GM21515 (cell line): ENCODE measurements at regions not wholly inside any gene's neighbourhood (a gene's known extent, or its start where the extent isn't known, plus 50 kb on each side); places are given as distances from the start of the nearest gene placed in this dataset.
"Not testable (repeated sequence)": the region's sequence is repeated elsewhere in the genome, so short reads cannot be mapped to it uniquely, and the experiment has no call there.

Source experiments
- ATAC-seq: cut with Tn5 transposase; IDR thresholded peaks from one replicate; pipeline ENCODE4 v1.9.1; 2021; ENCODE audit not compliant: unreplicated experiment

- no peak for ATAC-seq
Observed at GRCh38 chr11:92035488-92035887, 189.1 kb upstream of the FAT3 start.

- ATAC-seq, result not testable (repeated sequence)
Observed at GRCh38 chr11:92027136-92027535, 197.5 kb upstream of the FAT3 start.

GRCh38 chr11:92026664-92027063 is 198.0 kb upstream of the FAT3 start:
- no peak for ATAC-seq

- ATAC-seq, result no peak
Observed at GRCh38 chr11:92024788-92025187, 199.8 kb upstream of the FAT3 start.

GRCh38 chr11:92022499-92022898 is 202.1 kb upstream of the FAT3 start:
- ATAC-seq, result no peak

GRCh38 chr11:92018332-92018731 is 206.3 kb upstream of the FAT3 start:
- no peak for ATAC-seq

- no peak for ATAC-seq
Observed at GRCh38 chr11:92008249-92008648, 216.4 kb upstream of the FAT3 start.

- no peak for ATAC-seq
Observed at GRCh38 chr11:92002568-92002967, 222.1 kb upstream of the FAT3 start.

- no peak for ATAC-seq
Observed at GRCh38 chr11:91998481-91998880, 226.1 kb upstream of the FAT3 start.

- no peak for ATAC-seq
Observed at GRCh38 chr11:91997226-91997625, 227.4 kb upstream of the FAT3 start.

GRCh38 chr11:91996526-91996925 is 228.1 kb upstream of the FAT3 start:
- ATAC-seq, result no peak

- not testable (repeated sequence) for ATAC-seq
Observed at GRCh38 chr11:91988443-91988842, 236.2 kb upstream of the FAT3 start.

- ATAC-seq, result no peak
Observed at GRCh38 chr11:91986218-91986617, 238.4 kb upstream of the FAT3 start.

- no peak for ATAC-seq
Observed at GRCh38 chr11:91984033-91984584, 240.5 kb upstream of the FAT3 start.

- no peak for ATAC-seq
Observed at GRCh38 chr11:91981995-91982394, 242.6 kb upstream of the FAT3 start.

GRCh38 chr11:91979775-91980174 is 244.8 kb upstream of the FAT3 start:
- ATAC-seq, result no peak

- ATAC-seq, result no peak
Observed at GRCh38 chr11:91978747-91979146, 245.9 kb upstream of the FAT3 start.

GRCh38 chr11:91972665-91973266 is 251.9 kb upstream of the FAT3 start:
- no peak for ATAC-seq

- ATAC-seq, result no peak
Observed at GRCh38 chr11:91970624-91971023, 254.0 kb upstream of the FAT3 start.

GRCh38 chr11:91969486-91969885 is 255.1 kb upstream of the FAT3 start:
- no peak for ATAC-seq

GRCh38 chr11:91967691-91968045 is 256.9 kb upstream of the FAT3 start:
- ATAC-seq, result no peak

GRCh38 chr11:91967026-91967690 is 257.5 kb upstream of the FAT3 start:
- ATAC-seq, result no peak

- no peak for ATAC-seq
Observed at GRCh38 chr11:91966368-91966767, 258.2 kb upstream of the FAT3 start.
